Activated CD4-positive, alpha-beta T cell treated with anti-CD3 and anti-CD28 coated beads, Interleukin-2, Interleukin-4, amounts not matched to agents 100 ng/mL and 50 ng/mL, durations not matched to agents 16 hours and 8 hours (primary cell): ENCODE measurements at regions not wholly inside any gene's neighbourhood (a gene's known extent, or its start where the extent isn't known, plus 50 kb on each side); places are given as distances from the start of the nearest gene placed in this dataset.
"Not testable (repeated sequence)": the region's sequence is repeated elsewhere in the genome, so short reads cannot be mapped to it uniquely, and the experiment has no call there.

Experiments
- DNase-seq: peaks from one replicate; pipeline ENCODE4 v3.0.0-alpha.2; 2020; ENCODE audit warnings: low spot score

- no peak for DNase-seq
Observed at GRCh38 chr20:41717483-41717882, 99.3 kb upstream of the CHD6 start.

GRCh38 chr20:41716911-41717310, 98.7 kb upstream of the CHD6 start:
- no peak for DNase-seq

- DNase-seq: no peak
Observed at GRCh38 chr20:41716436-41716835, 98.3 kb upstream of the CHD6 start.

- DNase-seq: no peak
Observed at GRCh38 chr20:41715526-41715925, 97.3 kb upstream of the CHD6 start.

GRCh38 chr20:41714030-41714429, 95.9 kb upstream of the CHD6 start:
- DNase-seq: no peak

- no peak for DNase-seq
Observed at GRCh38 chr20:41704896-41705295, 86.7 kb upstream of the CHD6 start.

- no peak for DNase-seq
Observed at GRCh38 chr20:41702647-41703046, 84.5 kb upstream of the CHD6 start.

- DNase-seq: no peak
Observed at GRCh38 chr20:41701588-41702348, 83.6 kb upstream of the CHD6 start.

- DNase-seq: not testable (repeated sequence)
Observed at GRCh38 chr20:41699673-41700072, 81.5 kb upstream of the CHD6 start.

GRCh38 chr20:41697861-41698559, 79.8 kb upstream of the CHD6 start:
- peak; percentile 49 for DNase-seq

- DNase-seq: peak; percentile 24
Observed at GRCh38 chr20:41696428-41696827, 78.3 kb upstream of the CHD6 start.

- no peak for DNase-seq
Observed at GRCh38 chr20:41694796-41695195, 76.6 kb upstream of the CHD6 start.

- DNase-seq: peak; percentile 87
Observed at GRCh38 chr20:41693136-41693979, 75.2 kb upstream of the CHD6 start.

GRCh38 chr20:41692479-41693135, 74.4 kb upstream of the CHD6 start:
- peak; percentile 77 for DNase-seq

- DNase-seq: no peak
Observed at GRCh38 chr20:41691443-41691842, 73.3 kb upstream of the CHD6 start.

- DNase-seq: no peak
Observed at GRCh38 chr20:41690702-41691101, 72.5 kb upstream of the CHD6 start.

GRCh38 chr20:41686961-41687360, 68.8 kb upstream of the CHD6 start:
- no peak for DNase-seq

GRCh38 chr20:41685145-41685544, 67.0 kb upstream of the CHD6 start:
- DNase-seq: not testable (repeated sequence)

GRCh38 chr20:41678799-41679198, 60.6 kb upstream of the CHD6 start:
- DNase-seq: no peak

GRCh38 chr20:41672282-41672681, 54.1 kb upstream of the CHD6 start:
- DNase-seq: no peak

- DNase-seq: no peak
Observed at GRCh38 chr20:41671143-41671542, 53.0 kb upstream of the CHD6 start.

- DNase-seq: no peak
Observed at GRCh38 chr20:41670631-41671030, 52.5 kb upstream of the CHD6 start.
